GM18858 (cell line): ENCODE measurements at regions not wholly inside any gene's neighbourhood (a gene's known extent, or its start where the extent isn't known, plus 50 kb on each side); places are given as distances from the start of the nearest gene placed in this dataset.
"Not testable (repeated sequence)": the region's sequence is repeated elsewhere in the genome, so short reads cannot be mapped to it uniquely, and the experiment has no call there.

Experiments
- ATAC-seq: cut with Tn5 transposase; IDR thresholded peaks from one replicate; pipeline ENCODE4 v1.9.1; 2021; ENCODE audit not compliant: unreplicated experiment

DNA sequence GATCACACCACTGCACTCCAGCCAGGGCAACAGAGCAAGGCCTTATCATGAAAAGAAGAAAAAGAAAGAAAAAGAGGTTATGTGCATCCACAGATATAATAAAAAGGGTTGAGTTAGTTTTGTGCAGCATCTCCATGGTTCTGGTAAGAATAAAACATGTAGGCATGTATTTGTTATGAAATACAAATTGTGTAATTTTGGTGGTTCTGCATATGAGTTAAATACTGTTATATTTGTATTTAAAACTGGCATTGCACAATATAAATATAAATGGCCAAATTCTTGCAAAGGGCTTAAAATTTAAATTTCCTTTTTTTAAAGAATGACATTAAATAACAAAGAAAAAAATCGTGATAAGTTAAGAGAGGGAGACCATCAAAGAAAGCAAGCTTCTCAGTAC lies 159.1 kb upstream of the PREP start:
- no peak for ATAC-seq

DNA sequence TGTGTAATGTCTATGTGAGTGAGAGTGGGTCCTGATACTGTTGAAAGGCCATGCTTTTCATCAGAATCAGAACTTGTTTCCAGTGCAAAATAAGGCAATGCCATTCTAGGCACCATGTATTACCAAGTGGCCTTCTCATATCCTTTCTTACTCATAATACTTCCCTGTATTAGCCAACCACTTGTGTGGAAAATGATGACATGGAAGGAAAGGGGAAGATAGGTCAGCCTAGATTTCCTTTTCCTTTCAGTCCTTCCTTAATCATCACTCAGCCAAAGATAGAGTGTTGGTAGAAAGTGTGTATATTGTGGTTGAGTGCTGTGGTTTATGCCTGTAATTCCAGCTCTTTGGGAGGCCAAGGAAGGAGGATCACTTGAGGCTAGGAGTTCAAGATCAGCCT lies 158.6 kb upstream of the PREP start:
- ATAC-seq: no peak

DNA sequence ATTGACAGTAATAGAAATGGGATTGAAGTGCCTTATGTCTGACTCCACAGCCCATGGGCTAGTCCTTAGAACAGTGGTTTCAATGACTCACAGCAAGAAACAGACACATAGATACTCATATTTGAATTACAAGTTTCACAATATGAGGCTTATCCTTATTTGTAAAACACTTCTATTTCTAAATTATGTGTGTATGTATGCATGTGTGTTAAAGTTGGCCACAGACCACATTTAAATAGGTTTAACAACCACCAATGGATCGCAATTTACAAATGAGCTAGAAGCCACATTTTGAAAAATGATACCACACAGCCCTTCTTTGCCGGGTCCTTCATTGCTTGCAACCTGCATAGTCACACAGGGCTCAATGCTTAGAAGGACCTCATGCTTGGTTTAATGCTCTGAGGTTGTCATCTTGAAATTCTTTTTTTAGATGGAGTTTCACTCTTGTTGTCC lies 157.8 kb upstream of the PREP start:
- peak; percentile 98 for ATAC-seq

DNA sequence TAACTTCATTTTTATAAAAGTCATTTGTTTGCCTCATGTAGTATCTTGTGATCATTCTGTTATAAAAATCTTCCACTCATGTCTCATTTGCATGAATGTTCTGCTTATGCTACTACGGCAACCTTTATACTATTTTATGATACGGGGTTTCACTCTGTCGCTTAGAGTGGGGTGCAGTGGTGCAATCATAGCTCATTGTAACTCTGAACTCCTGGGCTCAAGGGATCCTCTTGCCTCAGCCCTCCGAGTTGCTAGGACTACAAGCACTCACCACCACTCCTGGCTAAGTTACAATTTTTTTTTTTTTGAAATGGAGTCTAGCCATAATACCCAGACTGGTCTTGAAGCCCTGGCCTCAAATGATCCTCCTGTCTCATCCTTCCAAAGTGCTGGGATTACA lies 154.4 kb upstream of the PREP start:
- ATAC-seq: no peak

DNA sequence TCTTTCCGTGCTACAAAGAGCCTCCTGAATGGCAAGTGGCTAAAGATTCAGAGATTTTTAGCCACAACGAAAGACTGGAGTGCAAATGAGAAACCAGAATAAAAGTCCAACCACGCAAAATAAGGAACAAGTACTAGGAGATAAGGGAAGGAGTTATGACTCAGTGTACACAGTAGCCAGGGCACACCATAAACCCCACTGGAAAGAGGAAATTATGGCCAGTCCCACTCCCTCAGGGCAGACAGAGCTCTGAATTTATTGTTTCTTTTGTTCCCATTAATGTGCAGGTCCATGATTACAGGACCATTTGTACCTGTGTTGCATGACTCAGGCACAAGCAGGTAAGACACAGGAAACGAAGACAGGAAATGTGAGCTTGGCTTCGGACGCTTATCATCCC lies 150.3 kb upstream of the PREP start:
- no peak for ATAC-seq

DNA sequence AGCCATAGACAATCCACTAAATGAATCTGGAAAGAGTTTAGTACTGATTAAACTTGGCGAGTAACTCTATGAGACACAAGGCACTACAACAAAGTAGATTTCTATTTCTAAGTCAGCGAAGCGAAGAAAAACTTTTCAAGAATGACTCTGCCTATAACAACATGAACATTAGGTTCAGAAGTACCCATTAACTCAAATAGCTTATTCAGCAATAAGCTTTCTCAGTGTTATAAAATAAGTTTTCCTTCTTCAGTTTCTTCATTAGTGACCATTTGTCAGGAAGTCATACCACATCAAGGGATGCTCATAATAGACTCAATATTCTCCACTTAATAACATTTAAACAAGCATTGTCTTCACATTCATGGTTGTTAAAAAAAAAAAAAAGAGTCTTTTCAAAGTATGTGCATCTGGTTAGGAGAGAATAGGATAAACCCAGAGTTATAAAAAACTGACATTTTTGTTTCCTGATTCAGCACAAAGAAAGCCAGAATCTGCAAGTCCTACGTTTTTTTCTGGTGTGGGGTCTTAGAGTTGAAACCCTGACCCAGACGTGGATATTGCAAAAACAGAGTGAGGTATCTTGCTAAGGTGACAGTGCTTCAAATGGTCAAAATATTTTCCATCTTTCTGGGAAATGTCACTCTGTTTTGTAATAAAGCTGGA lies 148.2 kb upstream of the PREP start:
- no peak for ATAC-seq

DNA sequence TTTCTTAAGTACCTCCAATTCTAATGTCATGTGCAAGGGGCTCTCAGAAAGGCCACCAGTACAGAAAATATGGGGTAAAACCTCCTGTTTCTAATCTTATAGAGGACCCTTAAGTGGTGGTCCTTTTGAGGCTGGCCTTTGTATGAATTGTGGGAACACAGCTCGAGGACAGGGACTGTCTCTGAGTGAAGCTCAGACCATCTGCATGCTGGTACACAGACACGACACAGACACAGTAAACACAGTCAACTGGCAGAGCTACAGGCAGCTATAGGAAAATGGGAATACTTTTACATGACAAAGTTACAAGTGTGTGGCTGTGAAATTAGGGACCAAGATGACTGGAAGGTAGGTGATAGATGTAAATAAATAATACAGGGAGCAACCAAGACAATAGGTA lies 143.9 kb upstream of the PREP start:
- ATAC-seq: no peak

DNA sequence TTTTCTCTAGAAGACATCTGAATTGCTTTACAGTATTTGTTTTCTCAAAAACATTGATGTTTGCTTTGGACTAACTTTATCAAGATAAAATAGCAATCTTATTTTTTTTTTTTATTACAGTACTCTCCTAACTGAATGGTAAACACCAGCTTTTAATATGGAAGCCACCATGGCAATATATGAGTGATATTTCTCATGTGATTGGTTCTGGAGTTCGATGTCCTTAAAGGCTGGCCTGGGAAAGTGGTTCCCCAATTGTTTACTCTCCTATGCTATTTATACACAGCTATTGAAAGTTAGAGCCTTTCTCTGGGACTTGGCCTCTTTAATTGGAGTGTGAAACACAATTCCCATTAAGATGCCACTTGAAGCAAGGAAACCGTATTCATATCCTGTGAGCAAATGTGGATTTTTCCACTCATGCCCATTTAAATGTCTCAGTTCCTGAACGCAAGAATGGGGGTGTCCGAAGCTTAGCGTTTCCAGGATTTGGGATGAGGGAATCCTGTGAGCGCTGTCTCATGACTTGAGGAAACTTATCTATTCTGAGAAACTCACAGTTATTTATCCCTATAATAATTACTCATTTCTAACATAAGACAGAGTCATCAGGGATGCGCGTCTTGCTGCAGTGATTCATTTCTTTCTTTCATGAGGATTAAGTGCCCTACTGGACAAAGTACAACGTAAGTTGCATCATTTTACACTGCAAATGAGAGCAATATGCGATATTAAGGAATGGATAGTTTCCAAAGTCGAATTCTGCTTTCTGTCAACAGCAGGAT lies 143.3 kb upstream of the PREP start:
- ATAC-seq: no peak

DNA sequence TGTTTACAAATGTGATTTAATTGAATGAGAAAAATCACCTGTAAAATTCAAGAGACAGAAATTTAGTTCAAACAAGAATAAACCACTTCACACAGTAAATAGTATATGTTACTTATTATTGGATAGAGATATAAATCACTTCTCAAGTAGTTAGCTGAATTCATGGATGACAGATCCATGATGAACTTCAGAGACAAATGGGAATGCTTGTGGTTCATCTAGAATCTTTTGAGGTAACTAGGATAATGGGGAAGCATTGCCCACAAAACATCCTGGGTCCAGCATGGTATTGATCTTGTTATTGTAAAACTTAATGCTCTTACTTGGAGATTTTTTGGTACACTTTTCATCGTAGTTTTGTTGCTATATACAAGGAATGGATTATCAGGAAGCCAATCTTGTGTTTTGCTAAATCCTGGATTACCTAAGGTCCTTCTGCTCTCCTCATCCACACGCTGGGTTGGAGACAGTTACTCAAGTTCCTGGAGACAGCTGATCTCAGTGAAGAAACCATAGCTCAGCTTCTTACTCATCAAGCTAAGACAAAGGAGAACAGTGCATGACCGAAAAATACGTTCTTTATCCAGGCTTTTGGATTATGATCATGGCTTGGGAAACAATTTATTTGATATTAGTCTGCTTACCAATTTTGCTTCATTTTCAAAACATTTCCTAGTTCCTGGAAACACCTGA lies 142.5 kb upstream of the PREP start:
- no peak for ATAC-seq

DNA sequence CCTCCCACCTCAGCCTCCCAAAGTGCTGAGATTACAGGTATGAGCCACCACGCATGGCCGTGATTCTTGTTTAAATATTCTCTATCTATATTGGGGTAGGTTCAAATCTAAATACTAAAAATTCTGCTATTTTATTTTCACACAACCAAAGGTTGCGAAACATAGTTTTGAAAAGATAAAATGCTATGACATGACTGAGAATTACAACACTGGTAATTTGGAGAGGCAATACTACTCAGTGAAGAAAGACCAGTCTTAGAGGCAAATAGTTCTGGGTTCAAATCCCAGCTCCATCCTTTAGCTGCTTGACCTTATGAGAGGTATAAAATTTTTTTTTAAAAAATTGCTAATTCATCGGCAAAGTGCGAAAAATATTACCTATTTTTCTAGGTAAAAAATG lies 137.0 kb upstream of the PREP start:
- ATAC-seq: no peak

DNA sequence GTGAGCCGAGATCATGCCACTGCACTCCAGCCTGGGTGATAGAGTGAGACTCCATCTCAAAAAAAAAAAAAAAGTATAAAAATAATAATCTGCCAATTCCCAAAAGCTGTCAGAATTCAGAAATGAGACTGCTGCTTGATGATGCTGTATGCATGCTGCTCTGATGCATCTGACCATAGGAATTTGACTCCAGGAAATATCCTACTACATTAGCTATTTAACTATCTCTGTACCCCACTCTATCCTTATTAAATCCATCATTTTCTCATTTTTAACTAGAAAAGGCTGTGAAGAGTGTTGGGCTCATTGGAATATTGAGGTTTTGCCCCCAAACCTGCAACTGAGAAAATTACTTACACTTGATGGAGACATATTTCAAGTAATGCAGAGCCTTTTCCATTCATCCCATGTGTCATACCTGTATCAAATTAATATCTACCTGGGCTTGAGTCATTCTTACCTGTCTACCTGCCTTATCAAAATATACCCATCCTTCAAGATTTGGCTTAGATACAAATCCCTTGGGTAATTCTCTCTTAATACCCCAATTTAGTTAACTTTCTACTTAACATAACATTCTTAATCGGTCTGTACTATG lies 135.2 kb upstream of the PREP start:
- no peak for ATAC-seq

DNA sequence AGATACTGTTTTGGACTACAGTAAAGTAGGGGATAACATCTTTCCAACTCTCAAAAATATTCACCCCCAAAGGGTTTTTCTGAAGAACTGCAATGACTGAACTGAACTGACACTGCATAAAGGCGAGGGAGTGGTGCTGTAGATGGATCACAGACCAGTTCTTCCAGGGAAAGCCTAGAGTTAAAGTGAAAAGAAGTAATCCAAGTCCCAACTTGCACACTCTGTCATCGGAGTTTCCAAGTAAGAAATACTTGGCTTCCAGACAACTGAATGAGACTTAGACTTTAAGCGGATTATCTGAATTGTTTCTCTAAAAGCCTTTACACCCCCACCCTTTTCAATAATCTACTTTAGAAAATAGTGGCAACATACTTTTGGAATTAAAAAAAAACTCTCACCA lies 134.1 kb upstream of the PREP start:
- no peak for ATAC-seq

DNA sequence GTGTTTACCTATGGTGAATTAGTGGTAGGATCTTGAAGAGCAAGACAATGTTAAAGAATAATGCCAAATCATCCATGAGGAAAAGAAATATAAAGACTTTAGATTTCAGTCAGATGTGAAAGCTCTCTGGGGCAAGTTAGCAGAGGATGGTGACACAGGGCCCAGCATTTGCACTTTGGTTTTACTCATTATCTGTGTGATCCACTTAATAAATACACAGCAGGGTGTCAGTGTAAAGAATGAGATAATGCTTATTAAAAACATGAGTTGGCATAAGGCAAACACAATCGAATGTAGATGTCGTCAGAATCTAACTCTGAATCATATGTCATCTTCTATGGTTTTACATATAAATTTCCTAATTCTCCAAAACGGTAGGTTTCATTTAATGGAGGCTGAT lies 130.4 kb upstream of the PREP start:
- ATAC-seq: no peak

DNA sequence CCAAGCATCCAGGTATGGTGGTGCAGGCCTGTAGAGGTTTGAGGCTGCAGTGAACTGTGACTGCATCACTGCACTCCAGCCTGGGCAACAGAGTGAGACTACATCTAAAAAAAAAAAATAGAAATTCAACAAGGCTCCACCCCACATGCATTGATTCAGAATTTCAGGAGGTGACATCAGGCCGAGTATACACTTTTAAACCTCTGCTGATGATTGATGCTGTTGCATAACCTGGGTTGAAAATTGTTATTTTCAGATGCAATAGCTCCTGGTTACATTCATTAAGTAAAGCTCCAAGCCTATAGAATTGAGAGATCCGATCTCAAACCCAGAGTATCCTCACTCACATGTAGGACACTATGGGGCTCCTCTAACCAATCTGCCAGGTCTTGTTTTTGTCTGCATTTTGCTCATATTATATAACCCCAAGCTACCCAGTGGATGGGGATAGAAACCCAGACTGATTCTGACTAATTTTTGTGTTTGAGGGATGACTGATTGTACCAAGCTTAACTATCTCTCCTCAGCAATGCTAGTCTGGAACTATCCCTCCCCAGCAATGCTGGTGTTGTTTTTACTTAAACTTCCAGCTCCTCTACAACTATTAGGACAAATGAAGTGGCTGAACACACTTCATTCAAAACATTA lies 123.5 kb upstream of the PREP start:
- no peak for ATAC-seq

DNA sequence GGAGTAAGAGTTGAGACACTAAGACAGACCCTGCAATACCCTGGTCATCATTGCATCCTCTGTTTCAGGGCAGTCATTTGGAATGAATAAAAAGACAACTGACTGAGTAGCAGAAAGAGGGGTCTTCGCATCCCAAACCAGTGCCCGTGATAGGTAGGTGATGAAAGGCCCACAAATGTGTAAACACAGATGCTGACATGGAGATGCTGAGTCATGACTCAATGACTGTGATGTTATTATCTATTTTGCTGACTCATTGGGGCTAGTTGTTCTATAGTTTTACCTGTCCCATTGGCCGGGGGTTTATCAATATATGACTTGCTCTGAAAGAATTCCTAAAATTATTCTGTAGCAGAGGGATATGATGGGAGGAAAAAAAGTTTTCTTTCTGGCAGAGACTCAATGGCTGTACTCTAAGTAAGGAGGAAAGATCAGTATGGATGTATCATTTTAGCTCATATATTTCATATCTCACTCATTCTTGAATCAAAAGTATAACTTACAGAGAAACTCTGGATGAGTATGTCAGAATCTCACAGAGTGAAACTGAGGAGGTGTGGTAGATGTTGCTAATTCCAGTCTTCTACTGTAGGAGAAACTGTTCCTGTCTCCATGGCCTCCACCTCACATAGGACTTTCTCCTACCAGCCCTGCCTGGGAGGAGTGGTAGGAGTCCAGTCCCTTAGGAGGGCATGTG lies 119.9 kb upstream of the PREP start:
- no peak for ATAC-seq

DNA sequence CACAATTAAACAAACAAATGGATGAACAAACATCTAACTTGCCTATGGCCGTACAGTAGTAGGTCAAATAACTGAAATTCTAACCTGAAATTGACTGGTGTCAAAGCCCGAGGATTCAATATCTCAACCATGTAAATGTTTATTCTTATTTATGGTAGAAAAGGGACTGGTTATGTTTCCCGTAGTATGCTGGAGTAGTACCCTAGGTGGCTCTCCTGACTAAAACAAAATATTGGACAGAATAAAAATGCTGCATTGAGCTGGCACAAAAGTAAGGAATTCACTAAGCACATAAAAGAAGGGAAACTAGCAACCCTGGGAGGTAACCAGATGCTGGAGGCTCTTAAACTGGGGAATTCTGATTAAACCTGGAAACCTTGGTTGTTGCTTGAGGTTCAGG lies 117.1 kb upstream of the PREP start:
- ATAC-seq: no peak

DNA sequence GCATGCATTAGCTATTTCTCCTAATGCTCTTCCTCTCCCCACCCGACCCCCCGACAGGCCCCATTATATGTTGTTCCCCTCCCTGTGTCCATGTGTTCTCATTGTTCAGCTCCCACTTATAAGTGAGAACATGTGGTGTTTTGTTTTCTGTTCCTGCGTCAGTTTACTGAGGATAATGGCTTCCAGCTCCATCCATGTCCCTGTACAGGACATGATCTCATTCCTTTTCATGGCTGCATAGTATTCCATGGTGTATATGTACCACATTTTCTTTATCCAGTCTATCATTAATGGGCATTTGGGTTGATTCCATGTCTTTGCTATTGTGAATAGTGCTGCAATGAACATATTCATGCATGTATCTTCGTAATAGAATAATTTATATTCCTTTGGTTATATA lies 116.1 kb upstream of the PREP start:
- not testable (repeated sequence) for ATAC-seq

DNA sequence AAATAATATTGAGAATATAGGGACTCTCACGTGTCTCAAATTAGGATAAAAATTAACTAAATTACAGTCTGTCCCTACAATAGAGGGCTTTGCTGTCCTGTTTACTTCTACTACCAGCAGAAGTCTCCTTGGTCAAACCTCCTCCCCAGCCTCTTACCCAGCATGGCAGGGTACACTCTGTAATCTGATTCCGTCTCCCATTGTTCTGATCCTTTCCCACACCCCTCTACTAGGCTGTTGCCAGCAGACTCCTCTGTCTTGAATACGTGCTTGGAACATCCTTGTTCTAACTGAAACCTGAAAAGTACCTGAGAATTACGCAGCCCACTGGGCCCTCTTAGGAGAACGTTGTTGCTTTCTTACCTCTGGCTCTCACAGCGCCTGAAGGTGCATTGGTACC lies 112.2 kb upstream of the PREP start:
- ATAC-seq: no peak

DNA sequence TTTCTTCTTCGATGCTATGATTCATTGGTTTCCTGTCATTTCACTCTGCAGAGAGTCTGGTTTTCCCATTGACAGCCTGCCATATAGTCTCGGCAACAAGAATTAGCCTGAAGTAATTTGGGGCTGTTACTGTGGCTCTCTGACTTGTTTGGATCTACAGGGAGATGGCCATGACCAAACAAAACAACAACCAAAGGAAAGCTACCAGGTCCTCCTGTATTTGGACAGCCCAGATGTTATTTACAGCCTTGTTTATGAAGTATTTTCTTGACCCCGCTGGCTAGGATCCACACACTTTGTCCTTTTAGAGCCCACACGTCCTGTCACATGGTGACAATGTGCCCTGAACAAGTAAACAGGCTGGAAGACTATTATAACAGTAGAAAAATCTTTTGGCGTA lies 111.4 kb upstream of the PREP start:
- ATAC-seq: no peak

DNA sequence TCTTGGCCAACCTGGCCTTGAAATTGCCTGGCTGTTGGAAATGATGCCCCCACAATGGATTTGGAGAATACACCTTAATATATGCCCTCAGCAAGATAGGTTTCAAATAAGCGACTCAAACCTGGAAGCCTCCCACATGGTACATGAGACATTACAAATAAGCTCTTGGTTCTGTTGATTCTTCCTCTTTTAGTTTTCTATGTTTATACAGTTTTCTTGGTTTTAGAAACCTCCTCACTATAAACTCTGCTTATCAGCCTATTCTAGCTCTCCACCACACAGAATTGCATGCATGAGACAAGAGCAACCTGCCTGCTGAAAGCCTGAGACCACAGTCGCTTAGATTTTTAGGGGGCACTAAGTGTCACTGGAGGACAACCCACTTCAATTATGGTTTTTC lies 108.8 kb upstream of the PREP start:
- ATAC-seq: no peak

DNA sequence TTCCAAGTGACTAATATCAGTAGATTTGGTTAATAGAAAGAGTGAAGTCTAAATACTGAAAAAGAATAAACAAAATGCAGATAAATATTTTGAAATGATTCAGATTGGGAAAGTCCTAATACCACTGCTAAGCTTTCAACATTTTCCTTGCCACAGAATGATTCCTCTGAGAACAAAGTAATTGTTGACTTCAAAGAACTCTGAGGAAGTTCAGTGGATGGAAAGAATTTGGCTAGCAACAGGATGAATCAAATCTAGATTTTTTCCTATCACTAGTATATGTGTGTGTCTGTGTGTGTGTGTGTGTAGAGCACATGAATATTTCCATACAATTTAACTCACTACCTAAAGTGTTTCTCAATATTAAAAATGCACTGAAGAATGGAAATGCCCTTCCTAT lies 107.9 kb upstream of the PREP start:
- no peak for ATAC-seq
